Loucy (cell line): ENCODE measurements at regions not wholly inside any gene's neighbourhood (a gene's known extent, or its start where the extent isn't known, plus 50 kb on each side); places are given as distances from the start of the nearest gene placed in this dataset.

Experiments
- H2AFZ ChIP-seq: fragments of 200-600 bp; sonication (generic); 2 replicates; pipeline ENCODE4 v1.6.0; 2016; ENCODE audit warnings: antibody characterized with exemption, mild to moderate bottlenecking, low read length, moderate library complexity
- H3F3A ChIP-seq: fragments of 200-600 bp; 2 replicates; pipeline ENCODE4 v1.6.0; 2016; ENCODE audit warnings: antibody characterized with exemption, low read depth, mild to moderate bottlenecking
- H3K27me3 ChIP-seq: fragments of 200-600 bp; sonication (generic); 2 replicates; pipeline ENCODE4 v1.6.1; 2014; ENCODE audit warnings: low read length, mild to moderate bottlenecking; ENCODE audit not compliant: insufficient read depth, poor library complexity, severe bottlenecking
- H3K36me3 ChIP-seq: fragments of 200-600 bp; sonication (generic); 2 replicates; pipeline ENCODE4 v1.6.1; 2016; ENCODE audit warnings: low read length; ENCODE audit not compliant: insufficient read depth
- H3K4me1 ChIP-seq: fragments of 200-600 bp; sonication (generic); 2 replicates; pipeline ENCODE4 v1.5.1; 2014; ENCODE audit warnings: low read length, mild to moderate bottlenecking; ENCODE audit not compliant: insufficient read depth, poor library complexity, severe bottlenecking
- H3K4me2 ChIP-seq: fragments of 200-600 bp; sonication (generic); 2 replicates; pipeline ENCODE4 v1.6.0; 2014; ENCODE audit warnings: antibody characterized with exemption, low read length, low read depth, mild to moderate bottlenecking; ENCODE audit not compliant: poor library complexity, severe bottlenecking
- H3K4me3 ChIP-seq: fragments of 200-600 bp; sonication (generic); 2 replicates; pipeline ENCODE4 v1.5.1; 2014; ENCODE audit warnings: low read length, mild to moderate bottlenecking, mixed read lengths; ENCODE audit not compliant: poor library complexity, severe bottlenecking
- H3K79me2 ChIP-seq: fragments of 200-600 bp; sonication (generic); 2 replicates; pipeline ENCODE4 v1.6.1; 2014; ENCODE audit warnings: low read length; ENCODE audit not compliant: insufficient read depth
- H3K9ac ChIP-seq: fragments of 200-600 bp; sonication (generic); 2 replicates; pipeline ENCODE4 v1.6.0; 2014; ENCODE audit warnings: mild to moderate bottlenecking, low read depth, low read length, moderate library complexity; ENCODE audit not compliant: poor library complexity, severe bottlenecking
- H3K9me2 ChIP-seq: fragments of 200-600 bp; sonication (generic); replicated peaks from 2 replicates; pipeline ENCODE4 v1.6.1; 2016; ENCODE audit warnings: low read depth, low read length, mixed read lengths
- H3K9me3 ChIP-seq: fragments of 200-600 bp; sonication (generic); 2 replicates; pipeline ENCODE4 v1.6.1; 2014; ENCODE audit warnings: mild to moderate bottlenecking, antibody characterized with exemption, low read length, low read depth; ENCODE audit not compliant: insufficient read depth
- H4K20me1 ChIP-seq: fragments of 200-600 bp; sonication (generic); 2 replicates; pipeline ENCODE4 v1.6.0; 2014; ENCODE audit warnings: antibody characterized with exemption, low read length, mild to moderate bottlenecking; ENCODE audit not compliant: insufficient read depth, poor library complexity, severe bottlenecking
- EZH2phosphoT487 ChIP-seq: fragments of 200-600 bp; IDR thresholded peaks from 2 replicates; pipeline ENCODE4 v1.6.1; 2018; ENCODE audit warnings: antibody characterized with exemption, mild to moderate bottlenecking, moderate library complexity, borderline replicate concordance
- TF ChIP-seq, protein P1 (sequence below): fragments of 200-600 bp; sonication (generic); conservative IDR thresholded peaks from 2 replicates; pipeline ENCODE4 v1.5.1; 2014; ENCODE audit warnings: mild to moderate bottlenecking, antibody characterized with exemption, low read length

GRCh38 chr16:54510685-54511221 lies 224.2 kb upstream of the IRX3 start:
- H3K9me2 ChIP-seq: no peaks in the 10 kb centered on the region
- no peak overlapping the region for H2AFZ ChIP-seq
- peaks cover 5% of the 10 kb centered on the region for H3K4me1 ChIP-seq
- H3K9me3 ChIP-seq: no peaks in the 10 kb centered on the region
- H3K4me3 ChIP-seq: no peak overlapping the region
- no peak overlapping the region for H3K9ac ChIP-seq
- H3K27me3 ChIP-seq: no peaks in the 10 kb centered on the region
- no peaks in the 10 kb centered on the region for H3F3A ChIP-seq
- no peaks in the 10 kb centered on the region for H4K20me1 ChIP-seq
- no peak overlapping the region for H3K4me2 ChIP-seq
- no peak for TF ChIP-seq EZH2phosphoT487
- TF ChIP-seq, protein P1, sequence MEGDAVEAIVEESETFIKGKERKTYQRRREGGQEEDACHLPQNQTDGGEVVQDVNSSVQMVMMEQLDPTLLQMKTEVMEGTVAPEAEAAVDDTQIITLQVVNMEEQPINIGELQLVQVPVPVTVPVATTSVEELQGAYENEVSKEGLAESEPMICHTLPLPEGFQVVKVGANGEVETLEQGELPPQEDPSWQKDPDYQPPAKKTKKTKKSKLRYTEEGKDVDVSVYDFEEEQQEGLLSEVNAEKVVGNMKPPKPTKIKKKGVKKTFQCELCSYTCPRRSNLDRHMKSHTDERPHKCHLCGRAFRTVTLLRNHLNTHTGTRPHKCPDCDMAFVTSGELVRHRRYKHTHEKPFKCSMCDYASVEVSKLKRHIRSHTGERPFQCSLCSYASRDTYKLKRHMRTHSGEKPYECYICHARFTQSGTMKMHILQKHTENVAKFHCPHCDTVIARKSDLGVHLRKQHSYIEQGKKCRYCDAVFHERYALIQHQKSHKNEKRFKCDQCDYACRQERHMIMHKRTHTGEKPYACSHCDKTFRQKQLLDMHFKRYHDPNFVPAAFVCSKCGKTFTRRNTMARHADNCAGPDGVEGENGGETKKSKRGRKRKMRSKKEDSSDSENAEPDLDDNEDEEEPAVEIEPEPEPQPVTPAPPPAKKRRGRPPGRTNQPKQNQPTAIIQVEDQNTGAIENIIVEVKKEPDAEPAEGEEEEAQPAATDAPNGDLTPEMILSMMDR: no peak
- no peaks in the 10 kb centered on the region for H3K36me3 ChIP-seq
- no peaks in the 10 kb centered on the region for H3K79me2 ChIP-seq

GRCh38 chr16:54509456-54509855 lies 222.9 kb upstream of the IRX3 start:
- H3K4me3 ChIP-seq: no peak overlapping the region
- no peaks in the 10 kb centered on the region for H4K20me1 ChIP-seq

GRCh38 chr16:54508351-54508750 lies 221.8 kb upstream of the IRX3 start:
- Histone ChIP-seq H3K4me3 (no peak overlapping the region), H3F3A (no peaks in the 10 kb centered on the region), H3K79me2 (no peaks in the 10 kb centered on the region), H3K36me3 (no peaks in the 10 kb centered on the region), H3K9ac (no peak overlapping the region), H3K4me1 (peaks cover 5% of the 10 kb centered on the region), H3K9me3 (no peaks in the 10 kb centered on the region), H4K20me1 (no peaks in the 10 kb centered on the region), H3K9me2 (no peaks in the 10 kb centered on the region), H3K27me3 (no peaks in the 10 kb centered on the region), H2AFZ (no peak overlapping the region), H3K4me2 (no peak overlapping the region)
- TF ChIP-seq, protein P1: no peak
- no peak for TF ChIP-seq EZH2phosphoT487

More at GRCh38 chr16:54509456-54509855, 222.9 kb upstream of the IRX3 start:
- H3K4me2 ChIP-seq: no peak overlapping the region
- H3K27me3 ChIP-seq: no peaks in the 10 kb centered on the region
- H3K79me2 ChIP-seq: no peaks in the 10 kb centered on the region
- no peak overlapping the region for H3K9ac ChIP-seq
- no peak overlapping the region for H2AFZ ChIP-seq
- TF ChIP-seq, protein P1: no peak
- no peak for TF ChIP-seq EZH2phosphoT487
- peaks cover 5% of the 10 kb centered on the region for H3K4me1 ChIP-seq
- no peaks in the 10 kb centered on the region for H3K9me2 ChIP-seq
- H3F3A ChIP-seq: no peaks in the 10 kb centered on the region
- H3K9me3 ChIP-seq: no peaks in the 10 kb centered on the region
- H3K36me3 ChIP-seq: no peaks in the 10 kb centered on the region
